Natural killer cell treated with Interleukin-12 subunit alpha and Interleukin-12 subunit beta and Interleukin-15 and Interleukin-18, amount 100 ng/mL, for 72 hours (primary cell): ENCODE measurements at regions not wholly inside any gene's neighbourhood (a gene's known extent, or its start where the extent isn't known, plus 50 kb on each side); places are given as distances from the start of the nearest gene placed in this dataset.
"Not testable (repeated sequence)": the region's sequence is repeated elsewhere in the genome, so short reads cannot be mapped to it uniquely, and the experiment has no call there.

Source experiments
- ATAC-seq, 2 donors: fragments of 150-1000 bp; cut with Tn5 transposase in 1 of 2; sonication (Bioruptor Pico), chemical (Tn5 transposase) in 1 of 2; 2 replicates each; pipeline ENCODE4 v1.10.0; 2021
- DNase-seq: peaks from one replicate; pipeline ENCODE4 v3.0.0; 2022; ENCODE audit warnings: low spot score
- H3K27ac Mint-ChIP-seq, 2 donors: 1 replicate in 1 of 2; 2 replicates in 1 of 2; pipeline ENCODE4 v1.8.0; 2022; ENCODE audit warnings: mixed read lengths in 2 of 2, mild to moderate bottlenecking in 1 of 2, moderate library complexity in 1 of 2
- H3K27me3 Mint-ChIP-seq, 2 donors: 1 replicate in 1 of 2; 2 replicates in 1 of 2; pipeline ENCODE4 v1.8.0; 2022; ENCODE audit warnings: mixed read lengths in 2 of 2
- H3K36me3 Mint-ChIP-seq: one replicate; pipeline ENCODE4 v1.8.0; 2022; ENCODE audit warnings: mixed read lengths
- H3K4me1 Mint-ChIP-seq, 2 donors: 1 replicate in 1 of 2; 2 replicates in 1 of 2; pipeline ENCODE4 v1.8.0; 2022; ENCODE audit warnings: low read depth in 2 of 2, mixed read lengths in 2 of 2, mild to moderate bottlenecking in 1 of 2
- H3K4me3 Mint-ChIP-seq: one replicate; pipeline ENCODE4 v1.8.0; 2022; ENCODE audit warnings: mixed read lengths
- H3K9me3 Mint-ChIP-seq: 2 replicates; pipeline ENCODE4 v1.8.0; 2022; ENCODE audit warnings: mixed read lengths

DNA sequence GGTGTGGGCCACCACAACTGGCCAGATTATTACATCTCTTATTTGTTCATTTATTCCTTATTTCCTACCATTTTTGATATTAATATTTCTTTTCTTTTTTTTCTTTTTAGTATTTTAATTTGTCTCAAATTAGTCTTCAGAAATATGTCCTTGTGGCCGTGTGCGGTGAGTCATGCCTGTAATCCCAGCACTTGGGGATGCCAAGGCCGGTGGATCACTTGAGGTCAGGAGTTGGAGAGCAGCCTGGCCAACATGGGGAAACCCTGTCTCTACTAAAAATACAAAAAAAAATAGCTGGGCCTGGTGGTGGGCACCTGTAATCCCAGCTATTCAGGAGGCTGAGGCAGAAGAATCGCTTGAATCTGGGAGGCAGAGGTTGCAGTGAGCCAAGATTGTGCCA lies 376.2 kb upstream of the AGA start:
- not testable (repeated sequence) for H3K27ac Mint-ChIP-seq, DNase-seq, H3K4me1 Mint-ChIP-seq, H3K4me3 Mint-ChIP-seq, H3K27me3 Mint-ChIP-seq, ATAC-seq, H3K36me3 Mint-ChIP-seq, H3K9me3 Mint-ChIP-seq

- H3K4me3 Mint-ChIP-seq: no peak overlapping the region
- DNase-seq (no peak), ATAC-seq (no peak)
- H3K27ac Mint-ChIP-seq: no peak overlapping the region
- no peaks in the 10 kb centered on the region for H3K4me1 Mint-ChIP-seq
- peaks cover 6% of the 10 kb centered on the region for H3K9me3 Mint-ChIP-seq
- H3K27me3 Mint-ChIP-seq: no peaks in the 10 kb centered on the region
- H3K36me3 Mint-ChIP-seq: peaks cover 6% of the 10 kb centered on the region
Observed at GRCh38 chr4:177826973-177827372, 384.7 kb upstream of the AGA start.

DNA sequence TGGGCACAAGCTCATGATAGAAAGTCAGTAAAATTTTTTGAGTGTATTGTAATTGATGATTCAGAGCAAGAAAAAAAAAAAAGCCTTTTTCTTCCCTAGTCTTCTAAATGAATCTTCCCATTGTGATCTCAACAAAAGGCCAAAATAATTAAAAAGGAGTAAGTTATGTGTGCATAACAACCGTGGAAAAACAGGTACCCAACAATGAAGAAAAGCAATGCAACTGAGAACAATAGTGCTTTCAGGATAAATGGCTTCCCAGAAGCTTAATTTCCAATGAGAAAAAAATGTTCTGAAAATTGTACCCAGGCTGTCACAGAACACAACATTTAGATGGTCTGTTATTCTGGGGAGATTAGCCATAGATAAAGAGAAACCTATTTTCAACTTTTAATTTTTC lies 399.0 kb upstream of the AGA start:
- no peak for DNase-seq
- ATAC-seq: no peak
- H3K4me1 Mint-ChIP-seq: no peaks in the 10 kb centered on the region
- H3K36me3 Mint-ChIP-seq: no peaks in the 10 kb centered on the region
- no peak overlapping the region for H3K4me3 Mint-ChIP-seq
- H3K27me3 Mint-ChIP-seq: no peaks in the 10 kb centered on the region
- peaks cover 3% of the 10 kb centered on the region for H3K9me3 Mint-ChIP-seq
- no peak overlapping the region for H3K27ac Mint-ChIP-seq

DNA sequence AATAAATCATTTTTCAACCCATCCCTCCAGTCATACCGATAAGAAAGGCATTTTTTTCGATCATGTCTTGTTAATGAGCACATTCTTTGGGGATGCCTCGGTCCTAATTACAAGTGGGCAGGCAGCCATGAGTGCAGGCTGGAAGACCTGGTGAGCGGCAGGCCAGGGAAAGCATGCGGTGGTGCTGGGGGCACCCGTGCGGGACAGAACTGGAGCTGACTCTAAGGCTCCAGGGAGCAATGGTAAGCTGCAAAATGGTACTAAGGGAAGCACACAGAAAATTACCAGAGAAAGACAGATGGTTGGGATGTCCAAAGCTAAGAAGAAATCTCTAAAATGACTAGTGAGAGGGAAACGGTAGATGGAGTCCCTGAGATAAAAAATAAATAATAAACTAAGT lies 411.0 kb upstream of the AGA start:
- Mint-ChIP-seq H3K4me1 (no peaks in the 10 kb centered on the region), H3K9me3 (peaks cover 17% of the 10 kb centered on the region), H3K4me3 (no peak overlapping the region), H3K27ac (no peak overlapping the region), H3K36me3 (no peaks in the 10 kb centered on the region), H3K27me3 (no peaks in the 10 kb centered on the region)
- ATAC-seq (no peak), DNase-seq (no peak)

DNA sequence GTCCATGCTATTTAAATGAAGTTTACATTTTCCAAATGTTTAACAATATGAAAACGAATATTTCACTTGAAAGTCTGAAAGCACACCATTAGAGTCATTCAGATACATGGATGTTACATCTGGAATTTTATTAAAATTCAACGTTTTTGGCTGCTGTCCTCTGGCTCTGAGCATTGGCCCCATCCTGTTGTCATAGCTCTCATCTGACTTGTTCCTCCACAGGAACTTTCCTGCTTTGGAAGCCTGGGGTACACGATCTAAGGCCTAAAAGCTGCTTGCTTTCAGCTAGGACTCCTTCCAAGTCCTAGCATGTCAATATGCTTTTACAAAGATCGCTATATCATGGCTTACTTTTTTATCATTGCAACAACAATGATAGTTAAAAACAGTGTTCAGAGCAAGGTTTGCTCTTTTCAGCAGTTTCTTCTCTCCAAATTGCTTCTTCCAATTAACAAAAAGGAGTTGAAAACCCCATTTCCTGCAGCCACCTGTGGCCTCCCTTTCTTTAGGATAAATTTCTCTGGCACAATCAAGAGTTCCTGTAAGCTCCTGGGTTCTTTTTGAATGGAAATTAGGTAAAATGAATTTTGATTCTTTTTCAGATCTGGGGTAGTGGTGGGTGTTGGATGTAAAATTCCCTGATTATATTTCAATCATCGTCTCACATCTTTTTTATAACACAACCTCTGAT lies 413.4 kb upstream of the AGA start:
- ATAC-seq (no peak), DNase-seq (no peak)
- no peak overlapping the region for H3K27ac Mint-ChIP-seq
- no peaks in the 10 kb centered on the region for H3K36me3 Mint-ChIP-seq
- H3K4me1 Mint-ChIP-seq: no peaks in the 10 kb centered on the region
- peaks cover 20% of the 10 kb centered on the region for H3K9me3 Mint-ChIP-seq
- no peaks in the 10 kb centered on the region for H3K27me3 Mint-ChIP-seq
- no peak overlapping the region for H3K4me3 Mint-ChIP-seq

- H3K36me3 Mint-ChIP-seq: no peaks in the 10 kb centered on the region
- peaks cover 7% of the 10 kb centered on the region for H3K9me3 Mint-ChIP-seq
- H3K4me1 Mint-ChIP-seq: no peaks in the 10 kb centered on the region
- no peak overlapping the region for H3K4me3 Mint-ChIP-seq
- H3K27me3 Mint-ChIP-seq: no peaks in the 10 kb centered on the region
- no peak for DNase-seq
- no peak for ATAC-seq
- H3K27ac Mint-ChIP-seq: no peak overlapping the region
Observed at GRCh38 chr4:177860171-177860570, 417.9 kb upstream of the AGA start.

- DNase-seq: no peak
- H3K36me3 Mint-ChIP-seq: no peaks in the 10 kb centered on the region
- peaks cover 19% of the 10 kb centered on the region for H3K9me3 Mint-ChIP-seq
- H3K4me1 Mint-ChIP-seq: no peaks in the 10 kb centered on the region
- H3K4me3 Mint-ChIP-seq: no peak overlapping the region
- ATAC-seq: no peak
- no peaks in the 10 kb centered on the region for H3K27me3 Mint-ChIP-seq
- no peak overlapping the region for H3K27ac Mint-ChIP-seq
Observed at GRCh38 chr4:177861551-177862094, 419.4 kb upstream of the AGA start.

- H3K4me3 Mint-ChIP-seq: no peak overlapping the region
- DNase-seq (no peak), ATAC-seq (no peak)
- no peaks in the 10 kb centered on the region for H3K4me1 Mint-ChIP-seq
- H3K27ac Mint-ChIP-seq: no peak overlapping the region
- H3K36me3 Mint-ChIP-seq: no peaks in the 10 kb centered on the region
- no peaks in the 10 kb centered on the region for H3K27me3 Mint-ChIP-seq
- peaks cover 15% of the 10 kb centered on the region for H3K9me3 Mint-ChIP-seq
Observed at GRCh38 chr4:177862541-177863176, 420.4 kb upstream of the AGA start.

DNA sequence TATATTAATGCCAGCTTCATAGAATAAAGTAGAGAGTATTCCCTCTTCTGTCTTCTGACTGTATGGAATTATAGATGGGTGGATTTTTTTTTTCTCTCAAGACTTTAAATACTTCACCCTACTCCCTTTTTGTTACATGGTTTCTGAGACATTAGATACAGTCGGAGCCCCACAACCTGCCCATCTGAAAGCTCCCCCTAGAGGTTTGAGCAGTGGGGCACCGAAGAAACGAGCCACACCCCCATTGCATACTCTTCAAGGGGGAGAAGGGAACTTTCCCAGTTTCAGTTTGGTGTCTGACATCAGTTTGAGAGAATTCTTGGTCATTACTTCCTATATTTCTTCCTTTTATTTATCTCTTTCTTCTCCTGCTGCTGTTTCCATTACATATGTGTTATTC lies 437.6 kb upstream of the AGA start:
- Mint-ChIP-seq H3K9me3 (peaks cover 6% of the 10 kb centered on the region), H3K4me1 (no peaks in the 10 kb centered on the region), H3K4me3 (no peak overlapping the region), H3K27me3 (no peaks in the 10 kb centered on the region), H3K27ac (no peak overlapping the region), H3K36me3 (no peaks in the 10 kb centered on the region)
- DNase-seq (no peak), ATAC-seq (no peak)

- no peak for DNase-seq
Observed at GRCh38 chr4:177895136-177895535, 452.9 kb upstream of the AGA start.

DNA sequence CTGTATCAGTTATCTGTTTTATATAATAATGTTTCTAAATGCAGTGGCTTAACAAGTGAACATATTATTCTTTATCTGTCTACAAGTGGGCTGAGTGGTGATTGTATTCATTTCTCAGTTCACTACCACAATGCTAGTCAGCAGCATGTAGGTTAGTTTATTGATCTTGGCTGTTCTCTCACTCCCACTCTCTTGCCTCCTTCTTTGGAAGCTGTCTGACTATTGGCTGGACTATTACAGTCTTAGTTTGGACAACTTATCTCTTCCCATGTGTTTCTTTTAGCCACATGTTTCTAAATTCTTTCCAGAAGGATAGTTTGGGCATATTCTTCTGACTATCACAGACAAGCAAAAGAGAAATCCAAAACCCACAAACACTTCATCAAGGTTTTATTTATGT lies 459.5 kb upstream of the AGA start:
- DNase-seq (no peak), ATAC-seq (no peak)
- H3K9me3 Mint-ChIP-seq: peaks cover 21% of the 10 kb centered on the region
- H3K4me1 Mint-ChIP-seq: no peaks in the 10 kb centered on the region
- H3K27me3 Mint-ChIP-seq: no peaks in the 10 kb centered on the region
- H3K36me3 Mint-ChIP-seq: no peaks in the 10 kb centered on the region
- no peak overlapping the region for H3K4me3 Mint-ChIP-seq
- H3K27ac Mint-ChIP-seq: no peak overlapping the region

More at GRCh38 chr4:177895136-177895535, 452.9 kb upstream of the AGA start:
- no peaks in the 10 kb centered on the region for H3K27me3 Mint-ChIP-seq
- peaks cover 16% of the 10 kb centered on the region for H3K9me3 Mint-ChIP-seq
- no peak for ATAC-seq
- H3K27ac Mint-ChIP-seq: no peak overlapping the region
- no peaks in the 10 kb centered on the region for H3K4me1 Mint-ChIP-seq
- H3K36me3 Mint-ChIP-seq: no peaks in the 10 kb centered on the region
- no peak overlapping the region for H3K4me3 Mint-ChIP-seq

GRCh38 chr4:177902386-177902785 lies 460.1 kb upstream of the AGA start:
- Mint-ChIP-seq H3K27ac (no peak overlapping the region), H3K4me1 (no peaks in the 10 kb centered on the region), H3K27me3 (no peaks in the 10 kb centered on the region), H3K4me3 (no peak overlapping the region), H3K9me3 (peaks cover 21% of the 10 kb centered on the region), H3K36me3 (no peaks in the 10 kb centered on the region)
- ATAC-seq (no peak), DNase-seq (no peak)

DNA sequence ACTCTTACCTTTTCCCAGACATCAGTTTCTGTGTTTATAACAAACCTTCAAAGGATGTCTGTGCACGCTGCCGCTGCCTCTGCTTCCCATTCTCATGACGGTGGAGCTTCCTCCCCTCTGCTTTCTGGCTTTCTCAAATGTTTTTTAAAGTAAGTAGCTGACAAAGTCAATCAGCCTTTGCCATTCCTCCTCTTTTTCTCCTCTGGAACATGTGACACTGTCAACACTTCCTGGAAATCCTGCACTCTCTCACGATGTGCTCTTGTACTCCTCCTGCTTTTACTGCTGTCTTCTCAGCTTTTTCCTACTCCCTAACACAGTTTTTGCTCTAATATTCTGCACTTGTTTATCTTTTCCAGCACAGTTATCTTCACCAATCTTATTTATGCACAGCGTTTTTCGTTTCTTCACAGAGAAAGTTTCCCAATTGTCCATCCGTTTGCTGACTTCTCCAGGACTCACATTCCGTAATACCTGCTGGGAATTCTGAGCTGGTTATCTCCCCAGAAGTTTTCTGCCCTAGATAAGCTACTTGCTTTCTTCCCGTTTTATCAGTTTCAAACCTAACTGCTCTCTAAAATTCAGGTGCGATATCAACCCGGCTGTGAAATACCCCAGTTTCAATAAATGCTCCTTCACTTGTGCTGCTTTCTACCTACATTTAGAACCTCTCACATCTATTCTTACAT lies 465.6 kb upstream of the AGA start:
- ATAC-seq (no peak), DNase-seq (no peak)
- no peak overlapping the region for H3K4me3 Mint-ChIP-seq
- no peak overlapping the region for H3K27ac Mint-ChIP-seq
- H3K4me1 Mint-ChIP-seq: no peaks in the 10 kb centered on the region
- H3K27me3 Mint-ChIP-seq: no peaks in the 10 kb centered on the region
- peaks cover 13% of the 10 kb centered on the region for H3K9me3 Mint-ChIP-seq
- peaks cover 4% of the 10 kb centered on the region for H3K36me3 Mint-ChIP-seq

GRCh38 chr4:177921715-177922114 lies 479.5 kb upstream of the AGA start:
- no peak for ATAC-seq
- no peaks in the 10 kb centered on the region for H3K27me3 Mint-ChIP-seq
- H3K27ac Mint-ChIP-seq: no peak overlapping the region
- no peaks in the 10 kb centered on the region for H3K36me3 Mint-ChIP-seq
- peaks cover 20% of the 10 kb centered on the region for H3K9me3 Mint-ChIP-seq
- no peaks in the 10 kb centered on the region for H3K4me1 Mint-ChIP-seq
- DNase-seq: no peak
- H3K4me3 Mint-ChIP-seq: no peak overlapping the region
